M059J (cell line): ENCODE measurements at regions not wholly inside any gene's neighbourhood (a gene's known extent, or its start where the extent isn't known, plus 50 kb on each side); places are given as distances from the start of the nearest gene placed in this dataset.

ENCODE experiments used
- DNase-seq: peaks from one replicate; pipeline ENCODE4 v3.0.0-alpha.2; 2012; ENCODE audit warnings: low read depth

DNA sequence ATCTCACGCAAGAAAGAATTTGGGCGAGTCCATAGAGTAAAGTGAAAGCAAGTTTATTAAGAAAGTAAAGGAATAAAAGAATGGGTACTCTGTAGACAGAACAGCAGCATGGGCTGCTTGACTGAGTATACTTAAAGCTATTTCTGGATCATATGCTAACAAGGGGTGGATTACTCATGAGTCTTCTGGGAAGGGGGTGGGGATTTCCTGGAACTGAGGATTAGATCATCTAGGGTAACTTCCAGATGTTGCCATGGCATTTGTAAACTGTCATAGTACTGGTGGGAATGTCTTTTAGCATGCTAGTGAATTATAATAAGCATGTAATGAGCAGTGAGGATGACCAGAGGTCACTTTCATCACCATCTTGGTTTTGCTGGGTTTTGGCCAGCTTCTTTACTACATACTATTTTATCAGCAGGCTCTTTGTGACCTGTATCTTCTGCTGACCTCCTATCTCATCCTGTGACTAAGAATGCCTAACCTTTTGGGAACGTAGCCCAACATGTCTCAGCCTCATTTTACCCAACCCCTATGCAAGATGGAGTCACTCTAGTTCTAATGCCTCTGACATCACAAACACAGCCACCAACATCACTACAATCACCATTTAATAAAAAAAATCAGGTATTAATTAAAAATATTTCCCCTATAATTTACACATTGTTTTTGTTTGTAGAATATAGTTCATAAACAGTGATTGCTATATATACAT lies 890.7 kb upstream of the EPHA6 start:
- peak; percentile 81 for DNase-seq

DNA sequence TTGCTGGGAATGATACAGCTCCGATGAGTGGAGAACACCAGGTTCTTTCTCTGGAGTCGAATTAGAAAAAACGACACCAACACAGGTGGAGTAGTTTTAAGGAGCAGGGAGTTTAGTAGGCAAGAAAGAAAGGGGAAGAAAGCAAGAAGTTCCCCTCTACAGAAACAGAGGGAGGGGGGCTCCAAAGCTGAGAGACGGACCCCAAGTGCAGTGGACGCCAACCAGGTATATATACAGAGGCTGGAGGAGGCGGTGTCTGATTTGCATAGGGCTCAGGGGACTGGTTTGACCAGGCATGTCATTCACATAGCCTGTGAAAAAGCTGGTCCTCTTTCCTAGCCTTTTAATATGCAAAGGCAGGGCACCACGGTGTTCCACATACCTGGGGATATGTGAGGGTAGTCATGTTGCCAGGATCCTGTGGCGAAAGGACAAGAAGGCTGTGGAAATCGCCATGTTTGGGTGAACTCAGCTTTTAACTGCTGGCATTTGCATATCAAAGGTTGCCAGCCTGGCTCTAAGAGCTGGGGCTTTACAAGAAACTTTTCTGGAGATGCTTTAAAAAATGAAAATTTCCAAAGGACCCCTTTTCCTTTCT lies 887.4 kb upstream of the EPHA6 start:
- no peak for DNase-seq

DNA sequence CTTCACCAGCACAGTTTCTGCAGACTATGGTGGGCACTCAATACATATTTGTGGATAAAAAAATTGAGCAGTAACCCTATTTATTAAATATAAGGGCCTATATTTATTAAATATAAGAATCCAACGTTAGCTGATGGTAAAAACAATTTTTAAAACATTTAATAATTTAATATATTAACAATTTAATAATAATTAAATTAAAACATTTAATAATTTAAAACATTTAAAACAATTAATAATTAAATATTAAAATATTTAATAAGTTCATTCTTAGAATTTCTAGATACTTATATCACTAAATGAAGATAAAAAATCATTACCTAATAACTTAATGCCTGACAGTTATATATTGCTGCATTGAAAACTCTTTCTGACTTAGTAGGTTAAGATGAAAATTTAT lies 880.2 kb upstream of the EPHA6 start:
- no peak for DNase-seq

DNA sequence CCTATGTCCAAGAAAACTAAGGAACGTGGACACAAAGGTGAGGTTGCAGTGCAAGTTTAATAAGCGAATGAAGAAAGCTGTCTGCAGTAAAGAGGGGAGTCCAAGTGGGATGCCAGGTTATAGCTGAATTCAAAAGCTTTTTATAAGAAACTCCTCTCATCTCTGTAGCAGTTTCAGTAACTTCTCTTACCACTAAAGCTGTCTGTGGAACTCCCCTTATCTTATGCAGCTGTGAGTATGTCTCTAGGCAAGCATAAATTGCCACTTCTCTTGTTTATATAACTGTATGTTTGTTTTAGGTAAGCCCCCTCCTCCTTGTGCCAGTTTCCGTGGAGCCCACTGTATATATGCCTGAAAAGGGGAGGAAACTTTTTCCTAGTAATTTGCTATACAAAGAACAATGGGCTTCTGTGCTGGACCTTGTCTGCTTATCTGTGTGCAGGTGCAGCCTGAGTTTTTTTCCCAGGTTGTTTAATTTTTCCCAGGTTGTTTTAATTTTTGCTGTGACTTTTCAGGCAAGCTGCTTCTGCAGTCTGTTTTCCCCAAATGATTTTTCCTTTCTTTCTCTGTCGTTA lies 875.1 kb upstream of the EPHA6 start:
- DNase-seq = no peak

DNA sequence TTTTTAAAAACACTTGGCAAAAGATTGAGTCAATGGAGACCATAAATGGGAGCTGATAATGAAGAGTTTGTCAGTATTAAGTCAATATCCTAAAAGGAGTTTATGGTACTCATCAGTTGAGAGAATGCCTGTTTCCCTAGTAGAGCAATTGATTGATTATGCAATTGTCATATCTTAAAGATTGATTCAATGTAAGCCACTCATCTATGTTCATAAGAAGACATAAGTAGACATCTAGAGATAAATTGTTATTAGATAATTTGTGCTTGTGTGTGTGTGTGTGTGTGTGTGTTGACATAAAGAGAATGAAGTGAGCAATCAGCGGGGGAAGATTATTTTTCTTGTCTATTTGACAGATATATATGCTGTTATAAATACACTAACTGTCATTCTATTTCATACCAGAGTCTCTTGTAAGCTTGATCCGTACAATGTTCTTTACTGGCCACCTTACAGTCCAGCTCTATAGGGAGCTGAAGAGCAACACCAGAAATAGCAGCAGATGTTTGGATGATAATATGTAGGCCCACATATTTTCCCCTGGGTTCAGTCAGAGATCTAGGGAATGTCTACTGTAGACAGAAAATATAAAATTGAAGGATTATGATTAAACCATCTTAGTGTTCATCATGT lies 848.6 kb upstream of the EPHA6 start:
- DNase-seq = no peak

DNA sequence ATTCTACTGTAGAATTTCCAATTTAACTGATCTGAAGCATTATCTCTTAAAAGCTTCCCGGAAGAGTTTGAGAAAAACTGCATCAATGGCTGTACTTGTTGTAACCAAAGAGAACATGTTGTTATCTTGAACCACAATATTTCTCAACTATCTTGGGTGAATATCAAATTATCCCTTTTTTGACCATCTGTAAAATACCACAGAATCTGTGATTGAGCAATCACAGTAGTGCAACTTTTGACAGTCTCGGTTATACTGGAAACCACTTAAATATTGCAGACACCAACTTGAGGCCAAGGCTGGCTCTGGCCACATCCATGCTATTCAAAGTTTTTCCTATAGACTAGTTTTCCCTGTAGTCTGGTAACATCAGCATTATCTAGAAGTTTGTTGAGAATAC lies 842.8 kb upstream of the EPHA6 start:
- DNase-seq = no peak

DNA sequence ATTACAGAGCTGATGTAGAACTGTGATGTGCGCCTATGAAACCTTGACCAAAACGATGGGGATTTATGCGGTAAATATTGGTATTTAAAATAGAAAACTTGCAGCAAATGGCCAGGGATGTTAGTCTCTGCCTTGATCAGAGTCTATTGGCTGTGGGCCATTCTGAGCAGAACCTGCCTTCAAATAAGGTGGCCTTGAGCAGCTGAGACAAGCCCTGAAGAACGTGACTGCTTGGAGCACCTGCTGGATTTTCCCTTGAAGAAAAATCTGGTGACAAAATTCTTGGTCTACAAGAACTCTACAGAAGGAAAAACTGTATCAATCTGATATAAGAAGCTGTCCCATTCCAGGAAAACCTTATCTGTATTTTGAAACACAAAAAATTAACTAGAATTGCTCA lies 820.1 kb upstream of the EPHA6 start:
- no peak for DNase-seq

DNA sequence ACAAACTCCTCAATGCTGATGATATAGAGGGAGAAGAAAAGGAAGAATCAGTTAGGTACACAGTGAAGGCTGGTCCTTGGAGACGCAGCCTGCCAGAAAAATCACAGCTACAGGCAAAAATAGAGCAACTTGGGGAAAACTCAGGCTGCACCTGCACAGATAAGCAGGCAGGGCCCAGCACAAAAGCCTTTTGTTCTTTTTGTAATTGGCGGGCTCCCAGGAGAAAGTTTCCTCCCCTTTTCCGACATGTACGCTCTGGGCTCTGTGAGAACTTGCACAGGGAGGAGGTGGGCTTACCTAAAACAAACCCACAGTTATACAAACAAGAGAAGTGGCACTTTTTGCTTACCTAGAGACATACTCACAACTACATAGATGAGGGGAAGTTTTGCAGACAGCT lies 813.4 kb upstream of the EPHA6 start:
- no peak for DNase-seq

DNA sequence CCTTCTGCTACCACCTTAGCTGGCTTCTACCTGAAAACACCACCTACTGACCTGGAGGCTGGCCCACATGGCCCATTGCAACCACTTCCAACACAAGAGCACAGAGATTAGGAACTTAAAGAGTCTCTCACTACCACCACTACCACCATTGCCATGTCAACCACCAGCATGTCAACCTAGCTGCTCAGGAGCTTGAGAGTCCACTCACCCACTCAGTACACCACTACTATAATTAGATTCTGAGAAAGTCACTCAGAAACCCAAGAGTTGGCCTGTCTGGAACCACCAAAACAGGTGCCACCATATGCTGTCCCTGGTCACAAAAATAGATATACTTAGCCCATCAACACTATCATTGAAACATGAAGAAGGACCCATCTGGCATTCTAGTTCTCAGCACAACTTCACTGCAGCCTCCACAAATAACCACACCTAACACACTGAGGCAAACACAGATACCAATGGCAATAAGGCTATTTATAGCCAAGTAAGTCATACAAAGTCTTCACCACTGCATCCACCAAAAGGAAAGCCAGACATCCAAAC lies 806.7 kb upstream of the EPHA6 start:
- no peak for DNase-seq

DNA sequence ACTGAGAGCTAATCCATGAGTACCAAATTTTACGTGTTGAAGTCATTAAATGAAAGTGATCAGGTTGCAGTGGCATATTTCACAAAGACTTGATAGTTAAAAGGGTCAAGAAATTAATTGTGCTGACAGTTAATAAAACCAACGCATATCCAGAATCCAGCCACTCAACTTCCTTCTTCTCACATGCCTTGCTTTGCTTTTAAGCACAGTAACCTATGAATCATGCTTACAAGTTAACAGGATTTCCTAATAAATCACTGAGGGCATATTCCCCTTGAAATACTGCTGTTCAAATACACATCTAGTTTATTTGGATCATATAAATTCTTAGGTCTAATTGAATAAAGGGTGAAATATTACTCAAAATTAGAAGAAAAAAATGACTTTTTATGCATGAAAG lies 801.5 kb upstream of the EPHA6 start:
- no peak for DNase-seq

DNA sequence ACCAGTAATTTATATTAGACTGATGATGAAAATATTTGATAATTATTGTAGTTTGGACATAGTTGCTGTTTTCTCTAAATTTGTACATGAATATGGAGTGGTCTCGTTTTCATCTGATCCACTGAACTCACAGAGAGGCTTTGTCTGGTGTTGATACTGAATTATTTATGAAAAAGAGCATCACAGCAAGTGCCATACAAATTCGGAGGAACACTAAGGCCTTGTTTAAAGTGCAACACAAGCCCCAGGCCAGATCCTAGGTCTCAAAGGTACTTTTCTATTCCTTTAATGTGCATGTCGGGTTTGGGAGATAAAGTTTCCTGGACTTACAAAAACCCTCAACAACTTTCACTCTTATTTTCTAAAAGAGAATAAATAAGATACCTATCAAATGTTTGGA lies 796.8 kb upstream of the EPHA6 start:
- no peak for DNase-seq

DNA sequence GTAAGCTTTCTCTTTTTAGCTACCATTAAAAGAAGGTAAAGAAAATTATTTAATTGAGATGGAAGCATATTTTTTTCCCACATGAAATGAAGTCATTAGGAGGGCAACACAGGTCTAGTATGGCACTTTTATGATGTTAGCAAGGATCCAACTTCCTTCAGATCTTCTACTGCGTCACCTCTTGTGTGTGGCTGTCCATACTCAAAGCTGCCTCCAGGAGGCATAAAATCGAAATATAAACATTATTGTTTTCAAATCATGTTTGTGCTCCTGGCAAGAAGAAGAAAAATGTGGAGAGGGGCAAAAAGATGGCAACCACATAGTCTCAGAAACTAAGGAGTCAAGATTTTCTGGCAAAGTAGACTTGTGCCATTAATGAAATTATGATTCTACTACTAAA lies 791.7 kb upstream of the EPHA6 start:
- no peak for DNase-seq

DNA sequence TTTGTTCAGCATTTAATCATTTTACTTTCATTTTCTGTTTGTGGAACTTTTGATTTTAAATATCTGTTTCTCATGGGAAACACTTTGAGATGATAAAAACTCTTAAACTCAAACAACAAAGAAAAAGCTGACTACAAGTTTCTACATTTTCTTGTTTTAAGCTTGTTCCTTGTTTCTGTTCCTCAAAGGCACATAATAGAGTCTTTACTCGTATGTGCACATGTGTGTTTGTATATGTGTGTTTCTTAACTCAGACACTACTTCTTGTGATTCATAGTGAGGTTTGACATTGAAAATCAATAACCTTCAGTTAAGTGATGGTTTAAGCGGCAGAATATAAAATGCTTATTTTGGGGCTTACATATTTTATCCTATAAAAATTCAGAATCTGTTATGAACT lies 786.7 kb upstream of the EPHA6 start:
- no peak for DNase-seq

DNA sequence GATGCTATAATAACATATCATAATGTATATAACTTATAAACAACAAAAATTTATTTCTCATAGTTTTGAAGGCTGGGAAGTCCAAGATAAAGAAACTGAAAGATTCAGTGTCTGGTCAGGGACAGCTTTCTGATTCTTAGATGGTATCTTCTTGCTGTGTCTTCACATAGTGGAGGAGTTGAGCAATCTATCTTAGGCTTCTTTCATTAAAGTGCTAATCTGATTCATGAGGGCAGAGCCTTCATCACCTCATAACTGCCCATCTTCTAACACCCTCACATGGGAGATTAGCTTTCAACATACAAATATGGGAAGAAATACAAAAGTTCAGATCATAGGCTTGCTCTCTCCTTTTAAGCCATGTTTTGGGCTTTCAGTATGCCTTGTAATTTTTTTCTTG lies 774.8 kb upstream of the EPHA6 start:
- DNase-seq = no peak

DNA sequence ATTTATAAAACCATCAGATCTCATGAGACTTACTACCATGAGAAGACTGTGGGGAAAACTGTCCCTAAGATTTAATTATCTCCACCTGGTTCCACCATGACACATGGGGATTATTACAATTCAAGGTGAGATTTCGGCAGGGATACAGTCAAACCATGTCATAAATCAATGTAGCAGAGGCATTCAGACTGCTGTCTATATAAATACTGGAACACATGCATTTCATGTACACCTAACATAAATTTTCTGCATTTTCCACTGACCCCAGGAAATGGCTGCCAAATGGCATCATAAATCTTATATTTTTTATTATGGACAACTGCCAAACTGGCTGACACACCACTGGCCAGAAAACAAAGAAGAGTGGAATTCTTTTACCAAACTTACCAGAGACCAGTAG lies 755.1 kb upstream of the EPHA6 start:
- no peak for DNase-seq

DNA sequence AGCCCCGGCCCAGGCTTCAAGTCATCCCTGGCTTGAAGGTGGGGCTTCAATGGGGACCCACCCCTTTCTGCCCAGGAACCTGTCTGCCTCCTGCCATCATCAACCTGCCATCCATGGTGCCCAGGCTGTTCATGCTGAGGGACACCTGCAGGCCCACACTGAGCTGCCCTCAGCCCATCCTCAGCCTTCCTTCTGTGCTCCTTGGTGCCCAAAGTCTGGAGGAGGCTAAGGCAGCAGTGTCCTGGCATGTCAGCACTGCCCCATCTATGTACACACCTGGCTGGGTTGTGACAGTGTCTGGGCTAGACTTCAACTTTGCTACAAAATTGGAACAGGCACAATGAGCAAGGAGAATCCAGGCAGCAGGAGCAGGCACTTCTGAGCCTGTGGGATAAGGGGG lies 745.3 kb upstream of the EPHA6 start:
- no peak for DNase-seq

DNA sequence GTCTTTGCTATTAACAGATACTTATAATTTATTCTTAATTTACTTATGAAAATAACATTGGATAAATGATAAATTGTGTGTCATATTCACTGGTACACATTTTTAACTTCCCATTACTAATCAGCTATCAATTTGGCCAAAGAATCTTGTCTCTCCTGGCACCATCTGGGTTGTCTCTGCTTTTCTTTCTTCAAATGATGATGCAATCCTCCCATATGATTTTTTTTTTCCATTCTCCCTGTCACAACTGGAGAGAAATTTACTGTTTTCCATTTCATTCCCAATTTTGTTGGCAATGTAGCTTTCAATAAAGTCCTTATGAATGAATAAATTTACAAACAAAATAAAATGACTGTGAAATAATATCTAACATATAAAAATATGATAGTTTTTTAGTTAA lies 743.7 kb upstream of the EPHA6 start:
- DNase-seq = no peak

DNA sequence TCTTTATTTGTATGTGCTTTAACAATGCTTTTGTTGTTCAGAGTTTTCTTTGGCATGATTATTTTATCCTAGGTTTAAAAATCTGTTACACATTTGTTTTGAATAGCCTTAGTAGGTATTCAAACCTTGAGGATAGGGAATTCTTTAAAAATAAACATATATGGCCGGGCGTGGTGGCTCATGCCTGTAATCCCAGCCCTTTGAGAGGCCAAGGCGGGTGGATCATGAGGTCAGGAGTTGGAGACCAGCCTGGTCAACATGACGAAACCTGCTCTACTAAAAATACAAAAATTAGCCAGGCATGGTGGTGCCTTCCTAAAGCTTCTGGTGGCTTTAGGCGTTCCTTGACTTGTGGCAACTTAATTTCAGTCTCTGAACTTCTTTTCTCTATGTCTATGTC lies 743.3 kb upstream of the EPHA6 start:
- no peak for DNase-seq

DNA sequence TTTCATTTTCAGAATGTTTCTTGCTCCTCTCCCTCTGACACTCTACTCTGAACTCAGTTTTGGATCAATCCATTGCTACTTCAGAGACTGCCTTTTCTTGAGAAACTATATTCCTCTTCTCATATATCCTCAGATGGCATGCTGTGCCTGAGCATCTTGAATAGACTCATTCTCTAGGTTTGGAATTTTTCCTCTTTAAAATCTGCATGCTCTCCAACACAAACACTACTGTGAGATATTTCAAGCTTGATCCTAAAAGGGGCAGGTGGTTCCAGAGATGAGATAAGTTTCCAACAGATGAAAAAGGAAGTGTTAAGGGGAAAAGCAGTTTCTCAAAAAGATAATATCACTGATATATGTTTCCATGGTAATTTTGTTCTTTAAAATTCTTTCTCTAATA lies 742.2 kb upstream of the EPHA6 start:
- no peak for DNase-seq

DNA sequence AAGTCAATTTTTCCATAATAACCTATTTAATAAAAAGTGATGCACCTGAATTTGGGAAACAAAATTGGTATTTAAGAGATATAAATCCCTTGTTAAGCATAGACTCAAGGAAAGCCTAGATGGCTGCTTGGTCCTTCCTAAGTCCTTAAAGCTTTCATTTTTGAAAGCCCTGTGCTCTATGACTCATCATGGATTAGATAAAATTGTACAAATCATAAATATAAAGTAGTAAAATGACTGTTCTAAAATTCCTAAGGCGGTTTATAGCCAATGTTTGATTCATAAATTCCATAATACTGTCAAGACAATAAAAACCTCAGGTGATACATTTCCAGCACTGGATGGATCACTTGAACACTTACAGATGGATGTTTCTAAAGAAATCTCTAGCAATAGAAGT lies 730.8 kb upstream of the EPHA6 start:
- DNase-seq = no peak

DNA sequence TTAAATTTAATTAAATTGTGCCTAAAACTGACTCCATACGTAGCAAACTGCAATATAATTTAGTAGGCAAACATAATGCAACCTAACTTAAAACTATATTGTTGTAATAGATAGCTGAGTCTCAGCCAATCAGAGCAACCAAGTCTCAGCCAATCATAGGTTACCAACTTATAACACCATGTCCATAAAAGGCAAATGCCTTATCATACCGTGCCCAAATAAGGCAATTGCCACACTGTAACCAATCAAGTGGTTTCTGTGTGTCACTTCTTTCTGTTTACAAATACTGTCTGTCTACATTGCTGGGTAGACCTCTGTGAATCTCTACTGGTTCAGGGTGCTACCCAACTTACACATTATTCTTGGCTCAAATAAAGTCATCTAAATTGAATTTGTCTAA lies 728.4 kb upstream of the EPHA6 start:
- DNase-seq = no peak

DNA sequence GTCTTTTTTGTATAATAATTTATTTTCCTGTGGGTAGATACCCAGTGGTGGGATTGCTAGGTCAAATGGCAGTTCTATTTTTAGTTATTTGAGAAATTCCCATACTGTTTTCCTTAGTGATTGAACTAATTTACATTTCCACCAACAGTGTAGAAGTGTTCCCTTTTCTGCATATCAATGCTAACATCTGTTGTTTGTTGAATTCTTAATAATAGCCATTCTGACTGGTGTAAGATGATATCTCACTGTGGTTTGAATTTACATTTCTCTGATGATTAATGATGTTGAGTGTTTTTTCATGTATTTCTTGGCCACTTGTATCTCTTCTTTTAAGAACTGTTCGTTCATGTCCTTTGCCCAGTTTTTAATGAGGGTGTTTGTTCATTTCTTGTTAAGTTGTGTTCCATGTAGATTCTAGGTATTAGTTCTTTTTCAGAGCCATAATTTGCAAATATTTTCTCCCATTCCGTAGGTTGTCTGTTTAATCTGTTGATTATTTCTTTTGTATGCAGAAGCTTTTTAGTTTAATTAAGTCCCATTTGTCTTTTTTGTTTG lies 713.3 kb upstream of the EPHA6 start:
- no peak for DNase-seq

DNA sequence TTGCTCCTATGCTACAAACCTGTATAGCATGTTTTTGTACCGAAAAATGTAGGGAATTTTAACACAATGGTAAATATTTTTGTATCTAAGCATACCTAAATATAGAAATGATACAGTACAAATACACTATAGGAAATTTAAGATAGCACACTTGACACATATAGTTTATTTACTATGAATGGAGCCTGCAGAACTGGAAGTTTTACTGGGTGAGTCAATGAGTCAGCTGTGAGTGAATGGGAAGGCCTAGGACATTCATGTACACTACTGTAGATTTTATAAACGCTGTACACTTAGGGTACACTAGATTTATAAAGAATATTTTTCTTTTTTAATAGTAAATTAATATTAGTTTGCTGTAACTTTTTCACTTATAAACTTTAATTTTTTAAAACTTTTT lies 707.7 kb upstream of the EPHA6 start:
- no peak for DNase-seq
